ENCODE measurements at regions not wholly inside any gene's neighbourhood (a gene's known extent, or its start where the extent isn't known, plus 50 kb on each side); places are given as distances from the start of the nearest gene placed in this dataset.

GRCh38 chr1:193514397-193514796 lies 328.0 kb upstream of the B3GALT2 start:
- TF ChIP-seq CTCF (IDR thresholded peaks at IDR 0.05): no peak
- DNase-seq (ENCODE audit: low spot score): no peak

GRCh38 chr1:193513032-193513431 lies 326.6 kb upstream of the B3GALT2 start:
- no peak overlapping the region for H3K27ac ChIP-seq
- no peak overlapping the region for H3K4me3 ChIP-seq
- DNase-seq (ENCODE audit: low spot score): no peak
- TF ChIP-seq CTCF (IDR thresholded peaks at IDR 0.05): no peak

More at GRCh38 chr1:193514397-193514796, 328.0 kb upstream of the B3GALT2 start:
- H3K27ac ChIP-seq: no peak overlapping the region
- no peak overlapping the region for H3K4me3 ChIP-seq

- no peak overlapping the region for H3K27ac ChIP-seq
- DNase-seq (ENCODE audit: low spot score): no peak
- no peak for TF ChIP-seq CTCF (IDR thresholded peaks at IDR 0.05)
- H3K4me3 ChIP-seq: no peak overlapping the region
These were observed 318.5 kb upstream of the B3GALT2 start for GRCh38 chr1:193504920-193505319.

DNA sequence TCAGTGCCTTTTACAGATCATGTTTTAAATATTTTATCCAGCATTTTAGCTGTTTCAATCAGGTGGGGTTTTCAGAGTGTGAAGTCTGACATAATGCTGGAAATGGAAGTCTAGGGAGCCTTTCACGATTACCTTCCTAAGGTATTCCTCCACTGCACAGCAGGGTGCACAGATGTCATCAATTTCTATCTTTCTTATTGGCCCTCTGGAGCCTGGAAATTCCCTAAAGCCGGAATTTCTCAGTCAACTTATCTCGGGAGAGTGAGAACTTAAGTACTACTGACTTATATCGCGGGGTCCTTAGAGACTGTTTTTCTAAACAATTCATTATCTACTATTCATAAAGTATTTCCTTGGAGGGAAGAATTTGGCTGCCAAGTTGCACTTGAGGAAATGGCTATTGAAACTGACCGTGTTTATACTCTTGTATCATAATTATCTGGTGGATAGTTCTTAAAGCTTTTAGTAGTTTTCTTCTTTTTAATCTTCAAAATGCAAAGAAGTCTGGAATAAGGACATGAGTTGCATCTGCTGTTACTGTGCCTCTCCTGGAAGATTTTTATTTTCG lies 311.8 kb upstream of the B3GALT2 start:
- no peak overlapping the region for H3K27ac ChIP-seq
- DNase-seq (ENCODE audit: low spot score): no peak
- TF ChIP-seq CTCF (IDR thresholded peaks at IDR 0.05): no peak

GRCh38 chr1:193494368-193494767 lies 308.0 kb upstream of the B3GALT2 start:
- Histone ChIP-seq H3K27ac (no peak overlapping the region), H3K4me3 (no peak overlapping the region)
- no peak for TF ChIP-seq CTCF (IDR thresholded peaks at IDR 0.05)
- DNase-seq (ENCODE audit: low spot score): no peak

More for the DNA sequence above, 311.8 kb upstream of the B3GALT2 start:
- H3K4me3 ChIP-seq: no peak overlapping the region

- no peak for TF ChIP-seq CTCF (IDR thresholded peaks at IDR 0.05)
- H3K27ac ChIP-seq: no peak overlapping the region
- no peak for DNase-seq (ENCODE audit: low spot score)
- no peak overlapping the region for H3K4me3 ChIP-seq
These were observed 302.8 kb upstream of the B3GALT2 start for GRCh38 chr1:193489191-193489590.

DNA sequence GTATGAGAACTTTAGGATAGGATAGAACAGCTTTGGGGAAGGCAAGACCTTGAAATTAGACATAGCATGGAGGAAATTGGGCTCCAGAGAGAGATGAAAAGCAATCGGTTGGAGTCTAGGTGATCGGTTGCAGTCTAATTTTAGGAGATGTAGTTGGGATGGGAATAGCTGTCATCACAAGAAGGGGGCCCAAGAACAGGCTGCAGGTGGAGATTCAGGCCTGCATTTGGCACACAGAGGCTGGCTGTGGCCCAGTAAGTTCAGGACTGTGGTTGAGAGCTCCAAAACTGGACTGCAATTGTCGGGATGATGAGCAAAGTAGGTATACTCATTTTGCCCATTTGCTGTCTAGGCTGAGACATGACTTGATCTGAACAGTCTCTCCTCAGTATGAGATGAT lies 301.3 kb upstream of the B3GALT2 start:
- H3K4me3 ChIP-seq: no peak overlapping the region
- TF ChIP-seq CTCF (IDR thresholded peaks at IDR 0.05): no peak
- no peak overlapping the region for H3K27ac ChIP-seq
- no peak for DNase-seq (ENCODE audit: low spot score)
